Fibroblast of skin of left biceps (primary cell): ENCODE measurements at regions not wholly inside any gene's neighbourhood (a gene's known extent, or its start where the extent isn't known, plus 50 kb on each side); places are given as distances from the start of the nearest gene placed in this dataset.
"Not testable (repeated sequence)": the region's sequence is repeated elsewhere in the genome, so short reads cannot be mapped to it uniquely, and the experiment has no call there.

Experiments
- DNase-seq, 2 experiments: peaks; one replicate each; pipeline ENCODE4 v3.0.0-alpha.2; 2013; ENCODE audit warnings: low read depth in 2 of 2

- not testable (repeated sequence) for DNase-seq
Measured at GRCh38 chr4:159030297-159030696, 72.6 kb upstream of the RAPGEF2 start.

- DNase-seq, result no peak
Measured at GRCh38 chr4:159035570-159035969, 67.3 kb upstream of the RAPGEF2 start.

- DNase-seq, result no peak
Measured at GRCh38 chr4:159038536-159038935, 64.3 kb upstream of the RAPGEF2 start.

GRCh38 chr4:159041054-159042034 lies 61.5 kb upstream of the RAPGEF2 start:
- DNase-seq, result no peak

DNA sequence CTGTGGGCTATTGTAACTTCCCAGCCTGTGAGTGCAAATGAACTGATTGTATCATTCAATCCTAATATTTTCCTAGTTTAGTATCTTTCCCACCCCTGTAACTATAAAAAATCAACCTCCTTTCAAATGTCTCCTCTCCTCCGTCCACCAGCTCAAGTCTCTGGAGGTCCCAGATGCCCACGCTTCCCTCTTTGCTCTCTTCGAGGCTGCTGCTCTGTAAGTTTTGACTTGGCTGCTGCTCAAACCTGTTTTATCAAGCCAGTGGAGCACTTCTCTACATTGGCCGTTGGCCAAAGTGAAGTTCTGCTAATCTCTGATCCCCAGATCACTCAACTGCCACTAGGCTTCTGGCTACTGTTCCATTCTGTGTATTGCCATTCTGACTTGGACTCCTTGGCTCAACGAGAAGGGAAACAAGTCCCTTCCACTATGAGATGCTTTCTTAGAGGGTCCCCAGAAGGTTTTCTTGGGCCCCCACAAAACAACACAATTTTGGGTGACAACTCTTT lies 60.7 kb upstream of the RAPGEF2 start:
- no peak for DNase-seq

GRCh38 chr4:159042868-159043267 lies 60.0 kb upstream of the RAPGEF2 start:
- DNase-seq, result no peak

- DNase-seq, result no peak
Measured at GRCh38 chr4:159043861-159044260, 59.0 kb upstream of the RAPGEF2 start.

- no peak for DNase-seq
Measured at GRCh38 chr4:159045321-159045720, 57.6 kb upstream of the RAPGEF2 start.

DNA sequence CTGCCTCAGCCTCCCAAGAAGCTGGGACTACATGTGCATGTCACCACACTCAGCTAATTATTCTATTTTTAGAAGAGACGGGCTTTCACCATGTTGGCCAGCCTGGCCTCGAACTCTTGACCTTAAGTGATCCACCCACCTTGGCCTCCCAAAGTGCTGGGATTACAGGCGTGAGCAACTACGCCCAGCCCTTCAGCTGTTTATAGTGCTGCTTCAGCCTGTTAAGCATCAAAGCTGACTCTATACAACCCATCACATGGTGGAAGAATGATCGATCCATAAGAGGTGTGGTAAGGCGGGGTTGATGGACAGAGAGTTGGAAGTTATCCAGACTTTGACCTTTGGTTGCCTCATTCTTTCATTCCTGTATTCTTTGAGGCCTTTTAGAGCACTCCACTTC lies 56.2 kb upstream of the RAPGEF2 start:
- DNase-seq, result no peak

GRCh38 chr4:159047478-159048165 lies 55.3 kb upstream of the RAPGEF2 start:
- no peak for DNase-seq

- peak; percentile 24 to 33 for DNase-seq
Measured at GRCh38 chr4:159048166-159048886, 54.6 kb upstream of the RAPGEF2 start.

GRCh38 chr4:159049780-159050375 lies 53.0 kb upstream of the RAPGEF2 start:
- DNase-seq, result no peak

DNA sequence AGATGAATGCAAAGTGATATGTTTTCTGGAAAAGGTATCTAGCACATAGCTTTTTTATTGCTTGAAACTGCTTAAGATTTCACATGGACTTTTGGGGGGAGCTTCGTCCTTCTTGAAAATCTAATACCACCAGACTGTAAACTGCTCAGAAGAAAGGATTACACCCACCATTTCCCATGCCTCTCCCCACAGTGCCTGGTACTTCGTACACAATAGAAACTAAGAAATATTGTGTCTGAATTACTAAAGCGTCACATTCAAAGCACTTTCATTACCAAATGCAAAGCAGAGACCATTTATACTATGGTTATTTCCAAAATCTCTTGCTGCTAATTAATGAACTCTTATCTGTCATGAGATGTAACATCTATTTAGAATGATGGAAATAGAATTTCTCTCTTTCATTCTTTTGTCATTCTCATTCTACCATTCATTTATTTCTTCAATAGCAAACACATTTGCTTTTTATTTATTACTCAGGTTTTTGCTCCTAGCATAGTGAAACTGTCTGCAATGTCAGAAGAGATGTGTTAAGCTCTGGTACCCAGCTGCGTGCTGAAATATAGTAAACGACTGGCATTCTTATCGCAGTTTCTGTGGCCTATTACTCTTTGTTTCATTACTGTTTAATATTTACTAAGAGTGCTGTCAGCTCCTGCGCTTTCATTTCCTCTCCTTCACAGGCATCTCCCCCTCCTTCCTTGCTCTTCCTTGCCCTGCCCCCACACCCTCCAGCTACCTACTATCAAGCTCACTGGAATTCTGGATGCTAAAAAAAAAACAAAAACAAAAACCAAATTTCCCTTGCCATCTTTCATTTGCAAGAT lies 51.4 kb upstream of the RAPGEF2 start:
- no peak for DNase-seq

- no peak for DNase-seq
Measured at GRCh38 chr4:159052315-159052714, 50.6 kb upstream of the RAPGEF2 start.
